ENCODE measurements at regions not wholly inside any gene's neighbourhood (a gene's known extent, or its start where the extent isn't known, plus 50 kb on each side); places are given as distances from the start of the nearest gene placed in this dataset.

DNA sequence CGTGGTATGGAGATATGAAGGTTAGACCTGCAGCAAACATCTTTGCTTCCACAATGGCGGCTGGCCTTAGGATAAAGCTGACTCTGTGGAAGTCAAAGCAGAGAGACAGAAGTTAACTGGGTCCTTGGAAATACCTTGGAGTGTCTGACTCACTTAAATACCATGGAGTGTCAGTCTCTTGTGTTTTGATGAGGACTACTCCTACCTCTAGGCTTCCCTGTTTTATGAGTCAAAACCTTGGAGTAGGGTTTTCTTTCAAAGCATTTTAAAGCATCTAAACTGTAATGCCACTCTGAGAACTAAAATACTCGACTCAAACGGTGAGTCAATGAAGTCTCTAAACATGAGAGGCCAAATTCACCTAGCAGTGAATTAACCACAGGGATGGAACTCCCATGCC lies 329.1 kb downstream of the SAMD5 start:
- intact Hi-C loops (cut with DNase I, micrococcal nuclease): no loop called here
- Mint-ChIP-seq H3K27me3 (peaks cover 5% of the 10 kb centered on the region), H3K9me3 (no peaks in the 10 kb centered on the region), H3K36me3 (ENCODE audit: low read depth) (no peaks in the 10 kb centered on the region), H3K4me3 (no peak overlapping the region), H3K4me1 (ENCODE audit: low read depth) (no peaks in the 10 kb centered on the region), H3K27ac (no peak overlapping the region)
- Histone ChIP-seq H3K27ac (ENCODE audit: low read depth in 1 of 2, low read length in 2 of 2) (no peak overlapping the region), H3K4me1 (ENCODE audit: insufficient read depth, low read length) (no peaks in the 10 kb centered on the region), H3K4me3 (ENCODE audit: low read length) (no peak overlapping the region), H3K36me3 (ENCODE audit: insufficient read depth, low read length) (no peaks in the 10 kb centered on the region), H3K27me3 (ENCODE audit: control insufficient read depth in 1 of 2, insufficient read depth in 2 of 2, low read length in 2 of 2) (no peaks in the 10 kb centered on the region), H3K9me3 (ENCODE audit: control insufficient read depth in 1 of 2, insufficient read depth in 1 of 2, low read length in 2 of 2) (no peaks in the 10 kb centered on the region)
- DNase-seq (no peak), ATAC-seq (ENCODE audit: poor library complexity) (no peak)
- POLR2A ChIA-PET: no interaction called here
- CTCF ChIA-PET: no interaction called here
- no peak for TF ChIP-seq CTCF (IDR thresholded peaks at IDR 0.05)

GRCh38 chr6:147839708-147840610 lies 331.5 kb downstream of the SAMD5 start:
- ChIA-PET CTCF (no interaction called here), POLR2A (no interaction called here)
- no peaks in the 10 kb centered on the region for H3K36me3 Mint-ChIP-seq (ENCODE audit: low read depth)
- DNase-seq (no peak), ATAC-seq (ENCODE audit: poor library complexity) (no peak)
- H3K9me3 Mint-ChIP-seq: no peaks in the 10 kb centered on the region
- Histone ChIP-seq H3K4me3 (ENCODE audit: low read length) (no peak overlapping the region), H3K27ac (ENCODE audit: low read depth in 1 of 2, low read length in 2 of 2) (no peak overlapping the region), H3K4me1 (ENCODE audit: insufficient read depth, low read length) (no peaks in the 10 kb centered on the region), H3K9me3 (ENCODE audit: control insufficient read depth in 1 of 2, insufficient read depth in 1 of 2, low read length in 2 of 2) (peaks cover 0 to 3% of the 10 kb centered on the region in 2 experiments), H3K36me3 (ENCODE audit: insufficient read depth, low read length) (no peaks in the 10 kb centered on the region), H3K27me3 (ENCODE audit: control insufficient read depth in 1 of 2, insufficient read depth in 2 of 2, low read length in 2 of 2) (no peaks in the 10 kb centered on the region)
- no peaks in the 10 kb centered on the region for H3K4me1 Mint-ChIP-seq (ENCODE audit: low read depth)
- H3K27me3 Mint-ChIP-seq: peaks cover 5% of the 10 kb centered on the region
- H3K4me3 Mint-ChIP-seq: no peak overlapping the region
- H3K27ac Mint-ChIP-seq: no peak overlapping the region
- no peak for TF ChIP-seq CTCF (IDR thresholded peaks at IDR 0.05)
- intact Hi-C loops (cut with DNase I, micrococcal nuclease): no loop called here

DNA sequence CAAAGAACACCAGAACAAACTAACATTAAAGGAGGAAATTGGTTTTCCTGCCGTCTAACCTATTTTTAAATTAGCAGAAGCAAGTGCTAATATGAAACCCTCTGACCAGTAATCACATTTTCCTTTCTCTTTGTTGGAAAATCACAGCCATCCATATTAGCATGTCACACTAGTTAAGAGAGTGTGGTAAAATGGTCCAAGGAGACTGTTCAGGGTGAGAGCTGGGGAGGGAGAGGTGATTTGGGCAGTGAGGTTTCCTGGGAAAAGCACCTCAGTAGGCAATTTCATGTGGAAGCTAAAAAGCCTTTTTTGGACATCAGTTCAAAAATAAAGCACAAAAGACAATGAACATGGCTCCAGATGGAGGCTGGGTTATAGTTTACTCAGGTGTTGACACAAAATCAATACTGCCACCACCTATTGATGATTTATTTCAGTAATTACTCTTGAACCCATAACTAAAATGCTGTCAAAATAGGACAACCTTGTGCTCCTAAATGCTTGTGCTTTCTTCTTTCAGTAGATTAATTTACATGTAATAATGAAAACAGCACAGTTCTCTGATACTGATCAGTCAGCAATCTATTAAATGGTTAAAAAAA lies 333.2 kb downstream of the SAMD5 start:
- Mint-ChIP-seq H3K4me1 (ENCODE audit: low read depth) (no peaks in the 10 kb centered on the region), H3K36me3 (ENCODE audit: low read depth) (no peaks in the 10 kb centered on the region), H3K4me3 (no peak overlapping the region), H3K27ac (no peak overlapping the region), H3K9me3 (no peaks in the 10 kb centered on the region), H3K27me3 (no peaks in the 10 kb centered on the region)
- ChIA-PET POLR2A (no interaction called here), CTCF (no interaction called here)
- DNase-seq (no peak), ATAC-seq (ENCODE audit: poor library complexity) (no peak)
- no peaks in the 10 kb centered on the region for H3K27me3 ChIP-seq (ENCODE audit: control insufficient read depth in 1 of 2, insufficient read depth in 2 of 2, low read length in 2 of 2)
- H3K27ac ChIP-seq (ENCODE audit: low read depth in 1 of 2, low read length in 2 of 2): no peak overlapping the region
- no peak for TF ChIP-seq CTCF (IDR thresholded peaks at IDR 0.05)
- H3K9me3 ChIP-seq (ENCODE audit: control insufficient read depth in 1 of 2, insufficient read depth in 1 of 2, low read length in 2 of 2): peaks cover 0 to 3% of the 10 kb centered on the region in 2 experiments
- H3K36me3 ChIP-seq (ENCODE audit: insufficient read depth, low read length): no peaks in the 10 kb centered on the region
- intact Hi-C loops (cut with DNase I, micrococcal nuclease): no loop called here
- no peaks in the 10 kb centered on the region for H3K4me1 ChIP-seq (ENCODE audit: insufficient read depth, low read length)
- no peak overlapping the region for H3K4me3 ChIP-seq (ENCODE audit: low read length)

All from CD4-positive, alpha-beta T cell (primary cell).